ENCODE measurements at regions not wholly inside any gene's neighbourhood (a gene's known extent, or its start where the extent isn't known, plus 50 kb on each side); places are given as distances from the start of the nearest gene placed in this dataset.

DNA sequence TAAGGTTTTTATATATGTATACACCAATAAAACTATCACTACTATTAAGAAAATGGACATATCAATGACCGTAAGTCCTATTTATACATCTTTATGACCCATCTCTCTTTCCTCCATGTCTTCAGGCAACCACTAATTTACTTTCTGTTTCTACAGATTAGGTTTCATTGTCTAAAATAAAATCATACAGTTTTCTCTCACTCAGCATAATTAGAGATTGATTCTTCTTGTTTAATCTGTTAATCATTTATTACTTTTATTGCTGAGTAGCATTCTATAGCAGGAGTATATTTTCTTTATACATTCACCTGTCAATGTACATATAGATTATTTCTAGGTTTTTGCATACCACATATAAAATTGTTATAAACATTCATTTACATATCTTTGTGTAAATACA lies 388.0 kb downstream of the RFPL4B start:
- TF ChIP-seq, protein P1, sequence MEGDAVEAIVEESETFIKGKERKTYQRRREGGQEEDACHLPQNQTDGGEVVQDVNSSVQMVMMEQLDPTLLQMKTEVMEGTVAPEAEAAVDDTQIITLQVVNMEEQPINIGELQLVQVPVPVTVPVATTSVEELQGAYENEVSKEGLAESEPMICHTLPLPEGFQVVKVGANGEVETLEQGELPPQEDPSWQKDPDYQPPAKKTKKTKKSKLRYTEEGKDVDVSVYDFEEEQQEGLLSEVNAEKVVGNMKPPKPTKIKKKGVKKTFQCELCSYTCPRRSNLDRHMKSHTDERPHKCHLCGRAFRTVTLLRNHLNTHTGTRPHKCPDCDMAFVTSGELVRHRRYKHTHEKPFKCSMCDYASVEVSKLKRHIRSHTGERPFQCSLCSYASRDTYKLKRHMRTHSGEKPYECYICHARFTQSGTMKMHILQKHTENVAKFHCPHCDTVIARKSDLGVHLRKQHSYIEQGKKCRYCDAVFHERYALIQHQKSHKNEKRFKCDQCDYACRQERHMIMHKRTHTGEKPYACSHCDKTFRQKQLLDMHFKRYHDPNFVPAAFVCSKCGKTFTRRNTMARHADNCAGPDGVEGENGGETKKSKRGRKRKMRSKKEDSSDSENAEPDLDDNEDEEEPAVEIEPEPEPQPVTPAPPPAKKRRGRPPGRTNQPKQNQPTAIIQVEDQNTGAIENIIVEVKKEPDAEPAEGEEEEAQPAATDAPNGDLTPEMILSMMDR (IDR thresholded peaks at IDR 0.05): no peak
- TF ChIP-seq POLR2A (IDR thresholded peaks at IDR 0.05): no peak
